ENCODE measurements at regions not wholly inside any gene's neighbourhood (a gene's known extent, or its start where the extent isn't known, plus 50 kb on each side); places are given as distances from the start of the nearest gene placed in this dataset.
"Not testable (repeated sequence)": the region's sequence is repeated elsewhere in the genome, so short reads cannot be mapped to it uniquely, and the experiment has no call there.

DNA sequence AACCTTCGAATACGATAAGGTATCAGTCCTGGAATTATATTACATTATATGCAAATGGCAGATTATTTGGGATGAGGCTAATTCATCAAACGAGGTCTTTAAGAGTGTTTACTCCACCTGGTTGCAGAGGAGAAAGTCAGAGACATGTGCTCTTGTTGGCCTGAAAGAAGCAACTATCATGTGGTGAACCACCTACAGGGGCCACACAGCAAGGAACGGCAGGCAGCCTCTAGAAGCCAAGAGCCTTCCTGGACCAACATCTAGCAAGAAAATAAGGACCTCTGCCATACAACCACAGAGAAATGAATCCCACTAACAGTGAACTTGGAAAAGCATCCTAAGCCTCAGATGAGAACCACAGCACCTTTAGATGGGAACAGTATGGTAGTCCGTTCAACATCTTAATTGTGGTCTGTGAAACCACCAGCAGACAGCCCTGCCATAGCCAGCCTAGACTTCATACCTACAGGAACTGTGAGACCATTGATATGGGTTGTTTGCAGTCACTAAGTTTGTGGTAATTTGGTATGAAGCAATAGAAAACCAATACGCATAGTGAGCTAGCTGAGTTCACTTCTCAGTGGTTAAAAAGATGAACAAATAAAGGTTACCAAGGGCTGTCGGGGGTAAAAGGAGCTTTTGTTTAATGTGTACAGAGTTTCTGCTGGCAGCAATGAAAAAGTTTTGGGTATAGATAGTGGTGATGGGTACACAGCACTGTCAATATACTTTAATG, 345.7 kb upstream of the RUNX1 start:
- no peak for DNase-seq

GRCh38 chr21:35394049-35394448, 344.9 kb upstream of the RUNX1 start:
- no peak for DNase-seq

GRCh38 chr21:35390013-35390776, 341.1 kb upstream of the RUNX1 start:
- peak; percentile 82 for DNase-seq

GRCh38 chr21:35386491-35387079, 337.5 kb upstream of the RUNX1 start:
- no peak for DNase-seq

GRCh38 chr21:35384375-35384774, 335.3 kb upstream of the RUNX1 start:
- no peak for DNase-seq

- DNase-seq, result no peak
Measured at GRCh38 chr21:35382696-35383095, 333.6 kb upstream of the RUNX1 start.

- peak; percentile 38 for DNase-seq
Measured at GRCh38 chr21:35381743-35382310, 332.7 kb upstream of the RUNX1 start.

DNA sequence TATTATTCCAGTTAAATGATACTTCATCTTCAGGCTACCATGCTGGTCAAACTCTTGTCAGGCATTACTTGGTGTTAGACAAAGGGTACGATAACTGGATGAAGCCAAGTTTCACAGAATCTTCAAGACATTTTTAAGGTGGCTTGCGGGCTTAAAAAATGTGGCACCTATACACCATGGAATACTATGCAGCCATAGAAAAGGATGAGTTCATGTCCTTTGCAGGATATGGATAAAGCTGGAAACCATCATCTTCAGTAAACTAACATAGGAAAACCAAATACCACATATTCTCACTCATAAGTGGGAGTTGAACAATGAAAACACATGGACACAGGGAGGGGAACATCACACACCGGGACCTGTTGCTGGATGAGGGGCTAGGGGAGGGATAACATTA, 331.2 kb upstream of the RUNX1 start:
- not testable (repeated sequence) for DNase-seq

DNA sequence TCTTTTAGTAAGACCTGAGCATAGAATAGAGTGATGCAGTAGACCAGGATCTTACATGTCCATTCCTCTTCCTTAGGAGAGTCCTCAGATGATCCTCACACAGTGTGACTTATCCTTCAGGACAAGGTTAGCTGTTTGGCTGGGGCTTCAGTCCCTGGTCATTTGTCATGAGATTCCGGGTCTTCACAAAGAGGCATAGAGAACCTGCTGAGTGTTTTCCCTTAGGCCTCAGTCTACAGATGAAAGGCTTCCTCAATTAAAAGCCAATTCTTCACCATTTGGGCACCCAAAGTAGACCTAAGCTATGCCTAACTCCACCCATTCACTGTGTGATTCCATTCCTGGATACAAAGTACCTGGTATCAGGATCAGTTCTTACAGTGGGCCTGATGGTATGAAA, 329.8 kb upstream of the RUNX1 start:
- no peak for DNase-seq

DNA sequence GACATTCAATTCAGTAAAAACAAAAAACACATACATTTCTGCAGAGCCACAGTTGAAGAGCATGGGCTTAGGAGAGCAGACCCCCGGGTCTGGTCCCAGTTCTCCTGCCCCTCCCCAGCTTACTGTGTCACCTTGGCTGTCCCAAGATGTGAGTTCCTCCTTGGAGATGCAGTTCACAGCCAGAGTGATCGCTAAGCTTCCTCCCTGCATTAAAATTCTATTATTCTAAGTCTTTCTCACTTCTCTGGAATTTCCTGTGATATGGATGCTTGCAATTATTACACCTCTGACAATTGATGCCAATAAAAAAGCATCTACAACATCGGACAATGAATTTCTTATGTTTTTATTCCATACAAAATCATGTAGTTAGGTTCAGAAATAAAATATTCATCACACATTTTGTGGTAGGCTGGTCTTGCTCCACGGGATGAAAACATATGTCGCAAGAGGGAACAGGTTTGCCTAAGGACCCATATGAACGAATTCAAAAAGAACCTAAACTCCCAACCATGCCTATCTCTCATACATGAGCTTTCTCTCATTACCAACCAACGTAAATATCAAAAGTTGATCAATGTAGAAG, 328.5 kb upstream of the RUNX1 start:
- DNase-seq, result no peak

GRCh38 chr21:35376406-35377135, 327.5 kb upstream of the RUNX1 start:
- DNase-seq, result no peak

DNA sequence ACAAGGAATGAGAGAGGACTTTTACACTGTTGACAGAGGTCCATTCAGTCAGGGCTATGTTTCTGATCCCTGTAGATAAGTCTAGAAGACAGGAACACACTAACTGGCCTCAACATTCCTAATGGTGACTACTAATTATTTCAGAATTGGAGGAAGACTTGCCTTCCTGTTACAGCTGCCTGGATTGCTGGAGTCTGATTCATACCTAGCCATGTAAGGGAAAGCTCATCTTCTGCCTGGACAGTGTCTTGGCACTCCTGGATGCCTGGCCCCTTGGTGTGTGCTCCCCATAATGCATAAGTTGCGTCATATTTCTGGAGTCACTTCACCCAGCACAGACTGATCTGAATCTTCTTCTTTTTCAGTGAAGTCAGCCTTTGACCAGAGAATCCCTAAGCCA, 326.0 kb upstream of the RUNX1 start:
- DNase-seq, result no peak

DNA sequence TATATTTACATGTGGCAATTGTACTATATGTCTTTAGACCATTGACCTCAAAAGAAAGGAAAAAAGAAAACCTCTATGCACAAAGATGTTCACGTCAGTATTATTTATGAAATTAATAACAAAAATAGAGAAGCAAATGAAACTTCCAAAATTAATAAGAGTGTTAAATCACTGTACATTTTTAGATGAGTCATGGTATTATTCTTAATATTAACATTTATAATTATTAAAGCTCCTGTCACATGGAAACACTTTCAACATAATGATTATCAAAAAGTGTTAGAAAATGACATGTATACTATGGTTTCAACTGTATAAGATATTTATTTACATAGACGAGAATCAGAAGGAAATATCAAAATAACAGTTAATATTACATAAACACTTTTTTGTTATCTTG, 324.9 kb upstream of the RUNX1 start:
- no peak for DNase-seq

DNA sequence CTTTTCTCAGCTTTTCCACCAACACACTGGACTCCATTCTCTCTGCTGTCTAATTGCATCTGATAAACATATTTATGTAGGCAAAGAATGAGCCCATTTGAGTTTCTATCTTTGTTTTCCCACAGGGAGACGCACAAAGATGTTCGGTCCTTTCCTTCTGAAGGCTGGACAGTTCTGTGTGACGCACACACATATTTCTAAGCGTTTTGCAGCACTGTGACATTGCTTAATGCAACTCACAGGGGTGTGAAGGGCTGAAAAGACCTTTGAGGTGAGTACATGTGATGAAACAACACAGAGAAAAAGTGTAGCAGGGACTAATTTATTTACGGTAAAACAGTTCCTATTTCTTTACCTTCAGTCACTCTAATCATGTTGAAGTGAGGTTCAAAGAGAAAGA, 323.1 kb upstream of the RUNX1 start:
- DNase-seq, result no peak

GRCh38 chr21:35370671-35371070, 321.6 kb upstream of the RUNX1 start:
- no peak for DNase-seq

- DNase-seq, result no peak
Measured at GRCh38 chr21:35370071-35370470, 321.0 kb upstream of the RUNX1 start.

GRCh38 chr21:35368326-35368725, 319.2 kb upstream of the RUNX1 start:
- no peak for DNase-seq

DNA sequence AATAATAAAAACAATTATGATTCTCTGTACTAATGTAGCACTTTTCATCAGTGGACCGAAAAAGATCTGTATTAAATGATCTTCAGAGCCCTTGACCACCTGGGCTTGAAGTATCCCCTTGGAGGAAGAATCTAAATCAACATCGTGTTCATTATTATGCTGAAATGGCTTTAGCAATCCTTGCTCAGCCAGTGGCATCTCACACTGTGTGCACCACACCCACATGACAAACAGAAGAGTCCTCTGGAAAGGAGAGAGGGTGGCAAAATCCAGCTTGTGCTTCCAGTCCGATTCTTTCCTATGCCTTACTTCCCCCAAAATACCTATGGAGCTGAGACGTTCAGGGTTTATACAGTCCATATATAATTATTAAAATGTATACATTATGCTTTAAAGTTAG, 318.5 kb upstream of the RUNX1 start:
- no peak for DNase-seq

- DNase-seq, result peak; percentile 72
Measured at GRCh38 chr21:35366394-35367080, 317.4 kb upstream of the RUNX1 start.

- no peak for DNase-seq
Measured at GRCh38 chr21:35363458-35363857, 314.4 kb upstream of the RUNX1 start.

DNA sequence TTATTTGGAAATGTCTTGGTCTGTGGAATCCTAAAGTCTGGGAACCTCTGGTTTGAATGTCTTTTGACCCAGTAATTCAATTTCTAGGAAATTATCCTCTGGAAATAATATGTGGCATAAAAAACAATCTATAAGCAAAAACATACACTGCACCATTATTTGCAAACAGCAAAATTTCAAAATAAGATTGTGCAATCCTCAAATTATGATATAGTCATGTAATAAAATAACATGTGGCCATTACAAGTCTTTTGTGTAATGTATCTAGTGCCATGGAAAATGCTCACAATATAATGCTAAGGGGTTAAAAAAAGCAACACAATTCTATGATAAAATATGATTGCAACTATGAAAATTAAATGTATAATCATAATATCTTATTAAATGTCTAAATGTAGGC, 312.9 kb upstream of the RUNX1 start:
- DNase-seq, result no peak
